Uterus (tissue), 3 donors: ENCODE measurements at regions not wholly inside any gene's neighbourhood (a gene's known extent, or its start where the extent isn't known, plus 50 kb on each side); places are given as distances from the start of the nearest gene placed in this dataset.

Source experiments
- DNase-seq, 2 donors: peaks; one replicate each; pipeline ENCODE4 v3.0.0-alpha.2; 2019 to 2020
- H3K27ac ChIP-seq, 2 donors: fragments of 200-600 bp; sonication (generic); 1 replicate in 1 of 2; 2 replicates in 1 of 2; pipeline ENCODE4 v1.5.1; 2016 to 2018
- H3K27me3 ChIP-seq, 2 donors: fragments of 200-600 bp; sonication (generic); one replicate each; pipeline ENCODE4 v1.5.1; 2018 to 2019; ENCODE audit warnings: control low read depth in 1 of 2
- H3K36me3 ChIP-seq, 2 donors: fragments of 200-600 bp; sonication (generic); one replicate each; pipeline ENCODE4 v1.5.1; 2019; ENCODE audit warnings: control low read depth in 1 of 2
- H3K4me1 ChIP-seq, 2 donors: fragments of 200-600 bp; sonication (generic); one replicate each; pipeline ENCODE4 v1.5.1; 2018 to 2019; ENCODE audit warnings: control low read depth in 1 of 2
- H3K4me3 ChIP-seq, 2 donors: fragments of 200-600 bp; sonication (generic); 1 replicate in 1 of 2; 2 replicates in 1 of 2; pipeline ENCODE4 v1.5.1; 2018 to 2019; ENCODE audit warnings: mild to moderate bottlenecking in 1 of 2
- H3K9me3 ChIP-seq, 2 donors: fragments of 200-600 bp; sonication (generic); one replicate each; pipeline ENCODE4 v1.5.1; 2019; ENCODE audit warnings: control low read depth in 1 of 2
- CTCF ChIP-seq, 4 experiments: fragments of 200-600 bp in 2 of 4; fragments of 450-650 bp in 2 of 4; sonication (generic) in 2 of 4; IDR thresholded peaks; one replicate each; pipeline ENCODE4 v1.5.1; 2016 to 2019; ENCODE audit warnings: antibody characterized with exemption in 4 of 4, mild to moderate bottlenecking in 2 of 4, moderate library complexity in 1 of 4
- POLR2A ChIP-seq, 2 donors: fragments of 450-650 bp; IDR thresholded peaks; one replicate each; pipeline ENCODE4 v1.6.1; 2016; ENCODE audit warnings: antibody characterized with exemption in 2 of 2, mild to moderate bottlenecking in 1 of 2, moderate library complexity in 1 of 2
- intact Hi-C: fragments of 100-400 bp; cut with DNase I; formaldehyde crosslinking; loops from one replicate; pipeline ENCODE4 v1.15.1; 2023; ENCODE audit warnings: low total_unique reads
- donor health status: DM: yes; HTN: yes; CAD: no.

- H3K27me3 ChIP-seq, result no peaks in the 10 kb centered on the region
- no peaks in the 10 kb centered on the region for H3K36me3 ChIP-seq
- no peak overlapping the region for H3K4me3 ChIP-seq
- no peak overlapping the region for H3K27ac ChIP-seq
- no peaks in the 10 kb centered on the region for H3K4me1 ChIP-seq
- no peaks in the 10 kb centered on the region for H3K9me3 ChIP-seq
- no peak for DNase-seq
- TF ChIP-seq POLR2A (IDR thresholded peaks at IDR 0.05) (no peak), CTCF (IDR thresholded peaks at IDR 0.05) (no peak)
- intact Hi-C loops, result no loop called here
Observed at GRCh38 chr7:121561717-121562116, 165.6 kb upstream of the FAM3C start.

- DNase-seq, result no peak
- Histone ChIP-seq H3K36me3 (no peaks in the 10 kb centered on the region), H3K4me1 (no peaks in the 10 kb centered on the region), H3K27me3 (no peaks in the 10 kb centered on the region), H3K9me3 (no peaks in the 10 kb centered on the region), H3K4me3 (no peak overlapping the region), H3K27ac (no peak overlapping the region)
- TF ChIP-seq POLR2A (IDR thresholded peaks at IDR 0.05) (no peak), CTCF (IDR thresholded peaks at IDR 0.05) (no peak)
- intact Hi-C loops, result no loop called here
Observed at GRCh38 chr7:121560267-121560990, 164.3 kb upstream of the FAM3C start.

GRCh38 chr7:121558288-121558687, 162.2 kb upstream of the FAM3C start:
- no peaks in the 10 kb centered on the region for H3K9me3 ChIP-seq
- H3K27me3 ChIP-seq, result no peaks in the 10 kb centered on the region
- no peak overlapping the region for H3K4me3 ChIP-seq

GRCh38 chr7:121557034-121557892, 161.2 kb upstream of the FAM3C start:
- intact Hi-C loops, result no loop called here
- Histone ChIP-seq H3K27ac (no peak overlapping the region), H3K4me3 (no peak overlapping the region), H3K27me3 (no peaks in the 10 kb centered on the region), H3K4me1 (no peaks in the 10 kb centered on the region), H3K9me3 (no peaks in the 10 kb centered on the region), H3K36me3 (no peaks in the 10 kb centered on the region)
- DNase-seq, result no peak
- TF ChIP-seq CTCF (IDR thresholded peaks at IDR 0.05), result no peak
- TF ChIP-seq POLR2A (IDR thresholded peaks at IDR 0.05), result no peak

More at GRCh38 chr7:121558288-121558687, 162.2 kb upstream of the FAM3C start:
- intact Hi-C loops, result no loop called here
- Histone ChIP-seq H3K27ac (no peak overlapping the region), H3K36me3 (no peaks in the 10 kb centered on the region), H3K4me1 (no peaks in the 10 kb centered on the region)
- no peak for DNase-seq
- no peak for TF ChIP-seq POLR2A (IDR thresholded peaks at IDR 0.05)
- no peak for TF ChIP-seq CTCF (IDR thresholded peaks at IDR 0.05)

GRCh38 chr7:121555558-121555957, 159.4 kb upstream of the FAM3C start:
- H3K27me3 ChIP-seq, result no peaks in the 10 kb centered on the region
- TF ChIP-seq POLR2A (IDR thresholded peaks at IDR 0.05), result no peak
- no peak for TF ChIP-seq CTCF (IDR thresholded peaks at IDR 0.05)
- H3K4me3 ChIP-seq, result no peak overlapping the region
- no peaks in the 10 kb centered on the region for H3K36me3 ChIP-seq
- DNase-seq, result no peak
- intact Hi-C loops, result no loop called here
- no peak overlapping the region for H3K27ac ChIP-seq
- no peaks in the 10 kb centered on the region for H3K4me1 ChIP-seq
- no peaks in the 10 kb centered on the region for H3K9me3 ChIP-seq
